ENCODE measurements at regions not wholly inside any gene's neighbourhood (a gene's known extent, or its start where the extent isn't known, plus 50 kb on each side); places are given as distances from the start of the nearest gene placed in this dataset.

DNA sequence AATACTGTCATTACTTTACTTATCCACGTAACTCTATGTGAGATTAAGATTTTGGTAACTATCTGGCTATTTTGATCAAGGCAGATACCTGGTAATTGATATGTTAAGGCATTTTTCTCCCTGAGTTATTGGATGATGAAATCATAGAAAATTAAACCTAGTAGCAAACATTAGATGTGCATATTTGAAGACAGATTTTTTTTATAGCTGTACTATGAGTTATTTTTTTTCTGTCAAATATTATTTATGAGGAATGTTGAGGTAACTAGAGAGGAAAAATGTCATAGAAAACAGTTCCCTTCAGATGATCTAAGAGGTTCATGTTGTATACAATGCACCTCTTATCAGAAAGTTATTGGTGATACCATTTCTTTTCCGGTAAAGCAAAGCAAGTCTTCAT lies 64.9 kb upstream of the SLC38A2 start:
- DNase-seq (ENCODE audit: low spot score) (no peak), ATAC-seq (ENCODE audit: insufficient number of reproducible peaks, low FRiP score, low read depth) (no peak)
- Histone ChIP-seq H3K4me1 (ENCODE audit: control insufficient read depth in 1 of 2, low read depth in 2 of 2) (peaks cover 0 to 8% of the 10 kb centered on the region in 2 donors), H3K27me3 (replicated peaks; ENCODE audit: insufficient read depth) (no peaks in the 10 kb centered on the region), H3K36me3 (no peaks in the 10 kb centered on the region), H3K27ac (no peak overlapping the region), H3K9me3 (no peaks in the 10 kb centered on the region), H3K4me3 (no peak overlapping the region)
- TF ChIP-seq, protein P1, sequence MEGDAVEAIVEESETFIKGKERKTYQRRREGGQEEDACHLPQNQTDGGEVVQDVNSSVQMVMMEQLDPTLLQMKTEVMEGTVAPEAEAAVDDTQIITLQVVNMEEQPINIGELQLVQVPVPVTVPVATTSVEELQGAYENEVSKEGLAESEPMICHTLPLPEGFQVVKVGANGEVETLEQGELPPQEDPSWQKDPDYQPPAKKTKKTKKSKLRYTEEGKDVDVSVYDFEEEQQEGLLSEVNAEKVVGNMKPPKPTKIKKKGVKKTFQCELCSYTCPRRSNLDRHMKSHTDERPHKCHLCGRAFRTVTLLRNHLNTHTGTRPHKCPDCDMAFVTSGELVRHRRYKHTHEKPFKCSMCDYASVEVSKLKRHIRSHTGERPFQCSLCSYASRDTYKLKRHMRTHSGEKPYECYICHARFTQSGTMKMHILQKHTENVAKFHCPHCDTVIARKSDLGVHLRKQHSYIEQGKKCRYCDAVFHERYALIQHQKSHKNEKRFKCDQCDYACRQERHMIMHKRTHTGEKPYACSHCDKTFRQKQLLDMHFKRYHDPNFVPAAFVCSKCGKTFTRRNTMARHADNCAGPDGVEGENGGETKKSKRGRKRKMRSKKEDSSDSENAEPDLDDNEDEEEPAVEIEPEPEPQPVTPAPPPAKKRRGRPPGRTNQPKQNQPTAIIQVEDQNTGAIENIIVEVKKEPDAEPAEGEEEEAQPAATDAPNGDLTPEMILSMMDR (IDR thresholded peaks at IDR 0.05) = no peak

DNA sequence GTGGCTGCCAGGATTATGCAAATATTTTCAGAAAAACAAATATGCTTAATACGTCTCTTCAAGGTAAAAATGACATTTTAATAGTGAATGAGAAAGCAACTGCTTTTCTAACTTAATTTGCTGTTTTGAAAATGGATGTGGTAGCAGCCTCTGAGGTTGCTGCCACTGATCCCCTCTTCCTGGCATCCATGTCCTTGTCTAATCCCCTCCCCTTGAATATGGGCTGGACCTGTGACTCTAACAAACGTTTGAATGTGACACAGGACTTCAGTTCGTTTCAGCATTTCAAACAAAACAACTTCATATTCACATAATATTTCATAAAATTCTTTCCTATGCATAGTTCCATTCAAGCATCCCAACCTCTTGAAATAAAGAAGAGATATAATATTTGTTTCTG lies 64.2 kb upstream of the SLC38A2 start:
- Histone ChIP-seq H3K36me3 (no peaks in the 10 kb centered on the region), H3K27me3 (replicated peaks; ENCODE audit: insufficient read depth) (no peaks in the 10 kb centered on the region), H3K9me3 (no peaks in the 10 kb centered on the region), H3K4me3 (no peak overlapping the region), H3K4me1 (ENCODE audit: control insufficient read depth in 1 of 2, low read depth in 2 of 2) (peaks cover 5 to 14% of the 10 kb centered on the region in 2 donors), H3K27ac (no peak overlapping the region)
- TF ChIP-seq, protein P1 (IDR thresholded peaks at IDR 0.05) = no peak
- DNase-seq (ENCODE audit: low spot score) = no peak
- ATAC-seq (ENCODE audit: insufficient number of reproducible peaks, low FRiP score, low read depth) = no peak

DNA sequence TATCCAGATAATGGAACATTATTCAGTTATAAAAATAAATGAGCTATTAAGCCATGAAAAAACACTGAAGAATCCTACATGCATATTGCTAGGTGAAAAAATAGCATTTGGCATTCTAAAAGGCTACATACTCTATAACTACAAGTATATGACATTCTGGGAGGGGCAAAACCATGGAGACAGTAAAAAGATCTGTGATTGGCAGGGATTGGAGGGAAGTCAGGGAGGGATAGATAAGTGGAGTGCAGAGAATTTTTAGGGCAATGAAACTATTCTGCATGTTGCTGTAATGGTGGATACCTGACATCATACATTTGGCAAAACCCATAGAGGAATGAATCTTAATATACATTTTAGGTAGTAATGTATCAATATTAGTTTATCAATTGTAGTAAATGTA lies 63.1 kb upstream of the SLC38A2 start:
- H3K9me3 ChIP-seq = no peaks in the 10 kb centered on the region
- no peak for DNase-seq (ENCODE audit: low spot score)
- no peak for ATAC-seq (ENCODE audit: insufficient number of reproducible peaks, low FRiP score, low read depth)
- no peak overlapping the region for H3K4me3 ChIP-seq
- H3K36me3 ChIP-seq = no peaks in the 10 kb centered on the region
- TF ChIP-seq, protein P1 (IDR thresholded peaks at IDR 0.05) = no peak
- H3K27me3 ChIP-seq (replicated peaks; ENCODE audit: insufficient read depth) = no peaks in the 10 kb centered on the region
- peaks cover 8 to 22% of the 10 kb centered on the region in 2 donors for H3K4me1 ChIP-seq (ENCODE audit: control insufficient read depth in 1 of 2, low read depth in 2 of 2)
- H3K27ac ChIP-seq = no peak overlapping the region

DNA sequence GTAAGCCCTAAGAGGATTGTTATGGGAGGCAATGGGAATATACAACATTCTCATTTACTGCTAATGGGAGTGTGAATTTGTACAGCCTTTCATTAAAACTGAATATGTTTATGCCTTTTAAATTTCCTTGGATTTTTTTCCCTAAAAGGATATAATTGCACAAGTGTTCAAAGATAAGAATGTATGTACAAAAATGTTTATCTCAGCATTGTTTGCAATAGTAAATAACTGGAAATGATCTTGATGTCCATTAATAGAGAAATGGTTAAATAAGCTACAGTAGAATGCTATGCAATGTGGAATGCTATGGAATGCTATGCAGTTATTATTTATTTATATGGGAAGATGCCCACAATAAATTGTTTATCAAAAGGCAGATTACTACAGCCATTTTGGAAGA lies 62.5 kb upstream of the SLC38A2 start:
- no peak overlapping the region for H3K4me3 ChIP-seq
- ATAC-seq (ENCODE audit: insufficient number of reproducible peaks, low FRiP score, low read depth) = no peak
- no peak for DNase-seq (ENCODE audit: low spot score)

DNA sequence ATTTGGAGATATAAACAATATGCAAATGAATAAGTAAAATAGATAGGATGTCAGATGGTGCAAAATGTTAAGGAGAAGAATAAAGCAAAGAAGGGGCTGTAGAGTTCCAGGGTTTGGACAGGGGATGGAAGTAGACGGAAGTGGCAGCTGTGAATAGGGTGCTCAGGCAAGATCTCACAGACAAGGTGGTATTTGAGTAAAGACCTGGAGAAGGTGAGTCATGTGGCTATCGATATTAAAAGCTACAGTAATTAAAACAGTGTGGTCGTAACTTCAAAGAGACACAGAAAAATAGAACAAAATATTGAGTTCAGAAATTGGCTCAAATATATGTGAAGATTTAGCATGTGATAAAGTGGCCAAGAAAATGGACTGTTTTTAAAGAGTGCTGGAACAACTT lies 61.3 kb upstream of the SLC38A2 start:
- TF ChIP-seq, protein P1 (IDR thresholded peaks at IDR 0.05) = no peak
- Histone ChIP-seq H3K9me3 (no peaks in the 10 kb centered on the region), H3K27me3 (replicated peaks; ENCODE audit: insufficient read depth) (no peaks in the 10 kb centered on the region), H3K36me3 (no peaks in the 10 kb centered on the region), H3K4me1 (ENCODE audit: control insufficient read depth in 1 of 2, low read depth in 2 of 2) (peaks cover 11 to 19% of the 10 kb centered on the region in 2 donors), H3K4me3 (no peak overlapping the region), H3K27ac (no peak overlapping the region)
- ATAC-seq (ENCODE audit: insufficient number of reproducible peaks, low FRiP score, low read depth) (no peak), DNase-seq (ENCODE audit: low spot score) (no peak)

More for the DNA sequence above, 62.5 kb upstream of the SLC38A2 start:
- TF ChIP-seq, protein P1 (IDR thresholded peaks at IDR 0.05) = no peak
- H3K27me3 ChIP-seq (replicated peaks; ENCODE audit: insufficient read depth) = no peaks in the 10 kb centered on the region
- no peaks in the 10 kb centered on the region for H3K9me3 ChIP-seq
- H3K27ac ChIP-seq = no peak overlapping the region
- H3K4me1 ChIP-seq (ENCODE audit: control insufficient read depth in 1 of 2, low read depth in 2 of 2) = peaks cover 11 to 22% of the 10 kb centered on the region in 2 donors
- no peaks in the 10 kb centered on the region for H3K36me3 ChIP-seq
